A549 (cell line): ENCODE measurements at regions not wholly inside any gene's neighbourhood (a gene's known extent, or its start where the extent isn't known, plus 50 kb on each side); places are given as distances from the start of the nearest gene placed in this dataset.

Experiments
- ATAC-seq, 2 experiments: fragments of 200-7000 bp in 1 of 2; fragments of >200 bp in 1 of 2; cut with Nextera tagmentation in 1 of 2; cut with Tn5 transposase in 1 of 2; 3 replicates each; pipeline versions ENCODE4 v1.8.0 to v1.9.1; 2018 to 2020; ENCODE audit warnings: mild to moderate bottlenecking in 1 of 2, moderate library complexity in 1 of 2
- CTCF ChIA-PET: fragments of 300-600 bp; sonication (Branson Sonifier 250); formaldehyde crosslinking; extraction: SDS; loops from one replicate; lab custom pipeline; 2021; ENCODE audit warnings: antibody characterized with exemption, inconsistent platforms; lab: Yijun Ruan, JAX
- POLR2A ChIA-PET: fragments of 350-600 bp; formaldehyde crosslinking; extraction: SDS; loops from one replicate; lab custom pipeline; 2021; ENCODE audit warnings: antibody characterized with exemption, inconsistent platforms; lab: Yijun Ruan, JAX
- DNase-seq, 2 experiments: peaks; one replicate each; pipeline versions ENCODE4 v3.0.0 to v3.0.0-alpha.2; 2011 to 2016; ENCODE audit warnings: low read depth in 1 of 2, low spot score in 1 of 2
- FAIRE-seq: peaks from 2 replicates; lab custom pipeline; 2011; peaks lifted over from hg19 to GRCh38; lab: Jason Lieb, UNC
- H3K27ac ChIP-seq, 2 experiments: fragments of >200 bp; sonication (Bioruptor Twin); formaldehyde crosslinking; 3 replicates each; pipeline ENCODE4 v1.5.1; 2016 to 2017
- H3K4me1 ChIP-seq: fragments of >200 bp; sonication (Bioruptor Twin); formaldehyde crosslinking; 3 replicates; pipeline ENCODE4 v1.6.1; 2016
- H3K4me2 ChIP-seq: fragments of >200 bp; sonication (Bioruptor Twin); formaldehyde crosslinking; 3 replicates; pipeline ENCODE4 v1.6.1; 2016
- H3K4me3 ChIP-seq: fragments of >200 bp; sonication (Bioruptor Twin); formaldehyde crosslinking; 3 replicates; pipeline ENCODE4 v1.5.1; 2016
- H3K9me3 ChIP-seq: fragments of >200 bp; sonication (Bioruptor Twin); formaldehyde crosslinking; 3 replicates; pipeline ENCODE4 v1.6.1; 2016
- BHLHE40 ChIP-seq: IDR thresholded peaks from 2 replicates; pipeline ENCODE4 v1.6.1; 2012; ENCODE audit warnings: low read depth, low read length, inconsistent platforms
- CBX2 ChIP-seq: fragments of 200-600 bp; sonication (generic); IDR thresholded peaks from 2 replicates; pipeline ENCODE4 v1.6.1; 2016; ENCODE audit warnings: low read depth, mild to moderate bottlenecking, borderline replicate concordance
- CBX8 ChIP-seq: fragments of 200-600 bp; sonication (generic); IDR thresholded peaks from 2 replicates; pipeline ENCODE4 v1.6.1; 2016
- CEBPB ChIP-seq, 2 experiments: fragments of >200 bp in 1 of 2; sonication (Bioruptor Twin) in 1 of 2; formaldehyde crosslinking in 1 of 2; IDR thresholded peaks; 2 replicates each; pipeline ENCODE4 v1.6.1; 2012 to 2016
- FOXS1 ChIP-seq: fragments of 250-450 bp; sonication (Bioruptor Pico); IDR thresholded peaks from 2 replicates; pipeline ENCODE4 v1.5.0; 2020; ENCODE audit warnings: mild to moderate bottlenecking, moderate library complexity
- GATA3 ChIP-seq: IDR thresholded peaks from 2 replicates; pipeline ENCODE4 v1.6.1; 2012; ENCODE audit warnings: borderline replicate concordance
- HDAC2 ChIP-seq: fragments of 200-600 bp; sonication (generic); IDR thresholded peaks from 2 replicates; pipeline ENCODE4 v1.6.1; 2016
- HOXB5 ChIP-seq: fragments of 250-450 bp; sonication (Bioruptor Pico); IDR thresholded peaks from 2 replicates; pipeline ENCODE4 v1.5.0; 2020; ENCODE audit warnings: mild to moderate bottlenecking, moderate library complexity
- JUN ChIP-seq, 2 experiments: fragments of >200 bp; sonication (Bioruptor Twin); formaldehyde crosslinking; IDR thresholded peaks; 2 replicates in 1 of 2; 3 replicates in 1 of 2; pipeline ENCODE4 v1.6.1; 2016 to 2017
- JUNB ChIP-seq: fragments of >200 bp; sonication (Bioruptor Twin); formaldehyde crosslinking; IDR thresholded peaks from 2 replicates; pipeline ENCODE4 v1.6.1; 2016
- MAFK ChIP-seq: fragments of 450-650 bp; IDR thresholded peaks from 2 replicates; pipeline ENCODE4 v1.6.1; 2014; ENCODE audit not compliant: partially characterized antibody
- MYC ChIP-seq: IDR thresholded peaks from 2 replicates; pipeline ENCODE4 v1.6.1; 2012; ENCODE audit warnings: mild to moderate bottlenecking, inconsistent platforms, low read length, improper control_type of control experiment, borderline replicate concordance
- NPAS2 ChIP-seq: fragments of 250-450 bp; sonication (Bioruptor Pico); IDR thresholded peaks from 2 replicates; pipeline ENCODE4 v1.8.0; 2022; ENCODE audit warnings: mild to moderate bottlenecking, moderate library complexity, borderline replicate concordance
- PHF8 ChIP-seq: fragments of 200-600 bp; sonication (generic); IDR thresholded peaks from 2 replicates; pipeline ENCODE4 v1.6.1; 2016; ENCODE audit warnings: low read depth, mild to moderate bottlenecking, antibody characterized with exemption, moderate library complexity, borderline replicate concordance
- RARB ChIP-seq: fragments of 250-450 bp; sonication (Bioruptor Pico); IDR thresholded peaks from 2 replicates; pipeline ENCODE4 v1.8.0; 2021; ENCODE audit warnings: mild to moderate bottlenecking, moderate library complexity
- RFX5 ChIP-seq: fragments of 450-650 bp; IDR thresholded peaks from 2 replicates; pipeline ENCODE4 v1.7.1; 2014; ENCODE audit warnings: antibody characterized with exemption, mild to moderate bottlenecking, moderate library complexity
- TFCP2L1 ChIP-seq: fragments of 250-450 bp; sonication (Bioruptor Pico); IDR thresholded peaks from 2 replicates; pipeline ENCODE4 v1.5.0; 2021; ENCODE audit warnings: mild to moderate bottlenecking
- ZFP36 ChIP-seq: fragments of 450-650 bp; IDR thresholded peaks from 2 replicates; pipeline ENCODE4 v1.6.1; 2014; ENCODE audit warnings: borderline replicate concordance; ENCODE audit not compliant: partially characterized antibody
- WGBS: methylation state at CpG from one replicate; pipeline ENCODE4 v1.1.6; 2017; ENCODE audit errors: missing lambda C conversion rate; 5-methylcytosine and 5-hydroxymethylcytosine counted together
- TF ChIP-seq, protein P1 (sequence below): fragments of 200-600 bp; sonication (generic); IDR thresholded peaks from 2 replicates; pipeline ENCODE4 v1.6.1; 2016; ENCODE audit warnings: antibody characterized with exemption, mild to moderate bottlenecking, moderate library complexity
- TF ChIP-seq, protein P2 (sequence below): IDR thresholded peaks from 2 replicates; pipeline ENCODE4 v1.6.1; 2012
- TF ChIP-seq, protein P3 (sequence below): fragments of 450-650 bp; IDR thresholded peaks from 2 replicates; pipeline ENCODE4 v1.6.1; 2014; ENCODE audit warnings: antibody characterized with exemption
- TF ChIP-seq, protein P4 (sequence below): fragments of 150-350 bp; IDR thresholded peaks from 2 replicates; pipeline ENCODE4 v1.6.1; 2014; ENCODE audit warnings: low read depth, mild to moderate bottlenecking, low read length

DNA sequence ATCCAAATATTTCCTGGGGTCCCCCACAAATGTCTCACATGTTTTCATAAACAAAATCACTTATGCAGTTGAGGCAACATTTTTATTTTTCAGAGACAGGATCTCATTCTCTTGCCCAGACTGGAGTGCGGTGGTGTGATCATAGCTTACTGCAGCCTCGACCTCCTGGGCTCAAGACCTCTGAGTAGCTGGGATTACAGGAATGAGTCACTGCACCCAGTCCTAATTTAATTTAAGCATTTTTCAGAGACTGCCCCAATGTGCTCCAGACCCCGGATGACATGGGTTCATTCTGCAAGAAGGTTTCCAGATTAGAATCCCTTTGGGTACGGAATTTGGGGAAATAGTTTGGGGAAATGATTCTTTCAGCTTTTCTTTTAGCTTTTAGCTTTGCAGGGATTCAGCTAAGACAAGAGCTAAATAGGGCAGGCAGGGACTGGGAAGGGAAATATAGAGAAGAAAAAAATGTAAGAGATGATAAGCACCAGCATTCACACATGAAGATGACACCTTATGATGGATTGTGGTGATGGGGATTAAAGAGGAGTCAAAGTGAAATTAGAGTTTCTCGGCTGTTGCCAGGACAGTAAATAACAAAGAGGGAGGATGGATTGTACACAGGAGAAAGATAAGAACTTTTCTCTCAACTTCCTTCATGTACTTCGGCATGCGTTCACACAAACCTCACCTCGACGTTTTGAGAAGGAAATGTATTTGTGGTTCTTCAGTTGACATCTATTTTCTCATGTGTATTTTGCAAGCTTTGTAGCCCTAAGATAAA is 169.4 kb upstream of the TAB2 start:
- no peaks in the 10 kb centered on the region for H3K9me3 ChIP-seq
- ChIA-PET POLR2A (no interaction called here), CTCF (no interaction called here)
- no peaks in the 10 kb centered on the region for H3K4me1 ChIP-seq
- H3K4me2 ChIP-seq, result no peak overlapping the region
- TF ChIP-seq ZFP36 (no peak), TFCP2L1 (CRISPR knock-in tag) (no peak), JUN (IDR thresholded peaks at IDR 0.05) (no peak), GATA3 (no peak), JUNB (no peak)
- TF ChIP-seq, protein P1, sequence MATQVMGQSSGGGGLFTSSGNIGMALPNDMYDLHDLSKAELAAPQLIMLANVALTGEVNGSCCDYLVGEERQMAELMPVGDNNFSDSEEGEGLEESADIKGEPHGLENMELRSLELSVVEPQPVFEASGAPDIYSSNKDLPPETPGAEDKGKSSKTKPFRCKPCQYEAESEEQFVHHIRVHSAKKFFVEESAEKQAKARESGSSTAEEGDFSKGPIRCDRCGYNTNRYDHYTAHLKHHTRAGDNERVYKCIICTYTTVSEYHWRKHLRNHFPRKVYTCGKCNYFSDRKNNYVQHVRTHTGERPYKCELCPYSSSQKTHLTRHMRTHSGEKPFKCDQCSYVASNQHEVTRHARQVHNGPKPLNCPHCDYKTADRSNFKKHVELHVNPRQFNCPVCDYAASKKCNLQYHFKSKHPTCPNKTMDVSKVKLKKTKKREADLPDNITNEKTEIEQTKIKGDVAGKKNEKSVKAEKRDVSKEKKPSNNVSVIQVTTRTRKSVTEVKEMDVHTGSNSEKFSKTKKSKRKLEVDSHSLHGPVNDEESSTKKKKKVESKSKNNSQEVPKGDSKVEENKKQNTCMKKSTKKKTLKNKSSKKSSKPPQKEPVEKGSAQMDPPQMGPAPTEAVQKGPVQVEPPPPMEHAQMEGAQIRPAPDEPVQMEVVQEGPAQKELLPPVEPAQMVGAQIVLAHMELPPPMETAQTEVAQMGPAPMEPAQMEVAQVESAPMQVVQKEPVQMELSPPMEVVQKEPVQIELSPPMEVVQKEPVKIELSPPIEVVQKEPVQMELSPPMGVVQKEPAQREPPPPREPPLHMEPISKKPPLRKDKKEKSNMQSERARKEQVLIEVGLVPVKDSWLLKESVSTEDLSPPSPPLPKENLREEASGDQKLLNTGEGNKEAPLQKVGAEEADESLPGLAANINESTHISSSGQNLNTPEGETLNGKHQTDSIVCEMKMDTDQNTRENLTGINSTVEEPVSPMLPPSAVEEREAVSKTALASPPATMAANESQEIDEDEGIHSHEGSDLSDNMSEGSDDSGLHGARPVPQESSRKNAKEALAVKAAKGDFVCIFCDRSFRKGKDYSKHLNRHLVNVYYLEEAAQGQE, result no peak
- DNase-seq, result no peak
- FAIRE-seq, result no peak
- no peak overlapping the region for H3K27ac ChIP-seq
- 69% methylated on average over 9 of the region's 9 CpGs for WGBS
- ATAC-seq, result no peak
- H3K4me3 ChIP-seq, result no peak overlapping the region

DNA sequence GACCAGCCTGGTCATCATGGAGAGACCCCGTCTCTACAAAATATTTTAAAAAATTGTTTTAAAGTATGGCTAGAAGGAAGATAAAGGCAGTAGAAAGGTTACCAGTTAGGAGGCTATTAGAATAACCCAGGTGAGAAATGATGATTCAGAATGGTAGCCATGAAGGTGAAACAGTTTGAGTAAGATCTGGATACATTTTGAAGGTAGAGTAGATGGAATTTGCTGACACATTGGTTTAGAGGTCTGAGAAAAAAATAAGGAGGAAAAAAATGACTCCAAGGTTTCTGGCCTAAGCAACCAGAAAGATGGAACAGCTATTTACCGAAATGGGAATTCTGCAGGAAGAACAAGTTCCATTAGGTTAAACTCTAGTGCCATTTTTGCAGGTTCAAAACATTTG is 167.9 kb upstream of the TAB2 start:
- no peak for FAIRE-seq
- ATAC-seq, result no peak
- DNase-seq, result no peak
- Histone ChIP-seq H3K27ac (no peak overlapping the region), H3K4me2 (no peak overlapping the region), H3K9me3 (no peaks in the 10 kb centered on the region), H3K4me3 (no peak overlapping the region), H3K4me1 (no peaks in the 10 kb centered on the region)
- ChIA-PET CTCF (no interaction called here), POLR2A (no interaction called here)
- TF ChIP-seq, protein P2, sequence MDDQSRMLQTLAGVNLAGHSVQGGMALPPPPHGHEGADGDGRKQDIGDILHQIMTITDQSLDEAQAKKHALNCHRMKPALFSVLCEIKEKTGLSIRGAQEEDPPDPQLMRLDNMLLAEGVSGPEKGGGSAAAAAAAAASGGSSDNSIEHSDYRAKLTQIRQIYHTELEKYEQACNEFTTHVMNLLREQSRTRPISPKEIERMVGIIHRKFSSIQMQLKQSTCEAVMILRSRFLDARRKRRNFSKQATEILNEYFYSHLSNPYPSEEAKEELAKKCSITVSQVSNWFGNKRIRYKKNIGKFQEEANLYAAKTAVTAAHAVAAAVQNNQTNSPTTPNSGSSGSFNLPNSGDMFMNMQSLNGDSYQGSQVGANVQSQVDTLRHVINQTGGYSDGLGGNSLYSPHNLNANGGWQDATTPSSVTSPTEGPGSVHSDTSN, result no peak
- no peak for TF ChIP-seq RARB
- no peak for TF ChIP-seq MYC
- TF ChIP-seq, protein P1, result no peak
- peak; percentile 32 for TF ChIP-seq MAFK
- 58% methylated on average over 2 of the region's 2 CpGs for WGBS

DNA sequence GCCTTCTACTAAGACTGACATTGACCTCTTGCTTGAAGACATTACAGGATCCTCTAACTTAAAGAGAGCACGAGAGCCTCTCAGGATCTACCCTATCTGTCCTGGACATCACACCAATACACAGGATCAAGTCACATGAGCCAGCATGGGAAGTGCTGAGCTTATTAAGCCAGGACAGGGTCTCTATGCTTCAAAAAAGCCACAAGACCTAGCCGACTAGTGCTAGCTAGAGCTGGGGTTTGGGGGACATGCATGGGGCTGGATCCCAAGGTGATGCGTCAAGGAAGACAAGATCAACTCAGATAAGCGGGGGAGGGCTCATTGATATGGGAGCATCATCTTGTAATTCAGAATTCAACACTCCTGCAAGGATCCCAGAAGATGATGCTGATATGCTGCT is 167.2 kb upstream of the TAB2 start:
- Histone ChIP-seq H3K27ac (no peak overlapping the region), H3K4me2 (no peak overlapping the region), H3K9me3 (no peaks in the 10 kb centered on the region), H3K4me3 (no peak overlapping the region), H3K4me1 (no peaks in the 10 kb centered on the region)
- CTCF ChIA-PET, result interaction anchor here (0.7 kb wide), 1 partner anchor 48 kb away, joined by 3 read pairs; no protein-coding TSS in a partner anchor
- ATAC-seq (no peak), DNase-seq (no peak), FAIRE-seq (no peak)
- POLR2A ChIA-PET, result no interaction called here
- WGBS, result 49% methylated on average over 3 of the region's 4 CpGs
- TF ChIP-seq HDAC2 (no peak), CBX2 (no peak), JUNB (no peak), BHLHE40 (no peak), JUN (IDR thresholded peaks at IDR 0.05) (no peak), CEBPB (IDR thresholded peaks at IDR 0.05) (no peak), NPAS2 (no peak), PHF8 (no peak), FOXS1 (CRISPR knock-in tag) (no peak), HOXB5 (CRISPR knock-in tag) (no peak), CBX8 (no peak), RFX5 (no peak)
- TF ChIP-seq, protein P3, sequence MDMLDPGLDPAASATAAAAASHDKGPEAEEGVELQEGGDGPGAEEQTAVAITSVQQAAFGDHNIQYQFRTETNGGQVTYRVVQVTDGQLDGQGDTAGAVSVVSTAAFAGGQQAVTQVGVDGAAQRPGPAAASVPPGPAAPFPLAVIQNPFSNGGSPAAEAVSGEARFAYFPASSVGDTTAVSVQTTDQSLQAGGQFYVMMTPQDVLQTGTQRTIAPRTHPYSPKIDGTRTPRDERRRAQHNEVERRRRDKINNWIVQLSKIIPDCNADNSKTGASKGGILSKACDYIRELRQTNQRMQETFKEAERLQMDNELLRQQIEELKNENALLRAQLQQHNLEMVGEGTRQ, result no peak
- TF ChIP-seq, protein P4, sequence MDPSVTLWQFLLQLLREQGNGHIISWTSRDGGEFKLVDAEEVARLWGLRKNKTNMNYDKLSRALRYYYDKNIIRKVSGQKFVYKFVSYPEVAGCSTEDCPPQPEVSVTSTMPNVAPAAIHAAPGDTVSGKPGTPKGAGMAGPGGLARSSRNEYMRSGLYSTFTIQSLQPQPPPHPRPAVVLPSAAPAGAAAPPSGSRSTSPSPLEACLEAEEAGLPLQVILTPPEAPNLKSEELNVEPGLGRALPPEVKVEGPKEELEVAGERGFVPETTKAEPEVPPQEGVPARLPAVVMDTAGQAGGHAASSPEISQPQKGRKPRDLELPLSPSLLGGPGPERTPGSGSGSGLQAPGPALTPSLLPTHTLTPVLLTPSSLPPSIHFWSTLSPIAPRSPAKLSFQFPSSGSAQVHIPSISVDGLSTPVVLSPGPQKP, result no peak
